ENCODE measurements at regions not wholly inside any gene's neighbourhood (a gene's known extent, or its start where the extent isn't known, plus 50 kb on each side); places are given as distances from the start of the nearest gene placed in this dataset.

DNA sequence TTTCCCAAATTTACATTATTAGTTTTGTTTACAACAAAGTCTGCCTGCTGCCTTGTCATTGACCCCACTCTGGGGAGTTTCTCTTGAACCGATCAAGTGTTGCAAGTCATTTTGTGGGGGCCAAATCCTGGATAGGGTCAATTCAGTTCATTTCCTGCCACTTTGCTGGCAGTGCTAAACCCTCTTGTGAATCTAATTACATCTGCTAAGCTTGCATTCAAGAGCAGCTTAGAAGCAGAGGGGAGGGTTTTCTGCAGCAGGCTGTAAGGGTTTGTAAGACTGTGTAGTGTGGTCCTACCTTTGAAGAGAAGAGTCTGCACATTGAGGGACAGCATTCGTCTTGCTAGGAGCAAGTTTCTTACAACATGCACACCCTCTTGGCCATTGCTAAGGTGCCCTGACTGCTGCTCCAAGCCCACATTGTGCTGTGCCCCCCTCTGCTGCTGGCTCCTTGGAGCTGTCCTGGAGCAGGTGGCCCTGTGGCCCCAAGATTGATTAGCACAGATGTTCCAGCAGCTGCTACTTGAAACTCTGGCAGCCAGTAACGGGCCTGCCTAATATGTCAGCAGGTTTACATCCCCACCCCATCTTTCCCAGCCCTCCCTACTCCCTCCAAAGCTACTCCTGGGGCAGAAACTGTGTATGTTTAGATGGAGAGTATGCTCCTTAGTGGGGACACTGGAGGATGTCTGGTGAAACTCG, 174.5 kb upstream of the USP9Y start:
- Histone ChIP-seq H3K9me3 (ENCODE audit: insufficient read depth, low read depth, low read length) (no peaks in the 10 kb centered on the region), H3K27me3 (ENCODE audit: insufficient read depth, low read length) (no peaks in the 10 kb centered on the region), H3K36me3 (ENCODE audit: insufficient read depth, low read depth, low read length) (no peaks in the 10 kb centered on the region), H3K4me1 (ENCODE audit: insufficient read depth, low read length) (no peaks in the 10 kb centered on the region; the same call in 1 of the 2 replicates), H3K27ac (ENCODE audit: low read length) (no peak overlapping the region), H3K4me3 (ENCODE audit: low read length) (no peak overlapping the region), H3K9ac (ENCODE audit: low read depth, low read length) (no peak overlapping the region)

DNA sequence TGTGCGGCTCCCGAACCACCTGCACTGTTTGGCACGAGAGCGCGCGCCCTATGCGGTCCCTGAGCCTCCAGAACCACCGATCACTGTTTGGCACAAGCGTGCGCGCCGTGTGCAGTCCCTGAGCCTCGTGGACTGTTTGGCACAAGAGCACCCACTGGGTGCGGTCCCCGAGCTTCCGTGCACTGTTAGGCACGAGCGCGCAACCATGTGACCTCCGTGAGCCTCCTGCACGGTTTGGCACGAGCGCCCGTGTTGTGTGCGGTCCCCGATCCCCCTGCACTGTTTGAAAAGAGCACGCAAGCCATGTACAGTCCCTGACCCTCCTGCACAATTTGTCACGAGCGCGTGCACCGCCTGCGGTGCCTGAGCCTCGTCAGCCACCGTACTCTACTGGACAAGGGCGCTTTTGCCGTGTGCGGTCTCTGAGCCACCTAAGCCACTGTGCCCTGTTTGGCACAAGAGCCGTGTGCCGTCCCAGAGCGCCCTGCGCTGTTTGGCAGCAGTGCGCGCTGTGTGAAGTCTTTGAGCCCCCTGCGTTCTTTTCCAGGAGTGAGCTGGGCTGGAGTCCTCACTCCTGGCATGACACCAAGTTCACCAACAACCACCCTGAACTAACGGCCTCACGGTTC, 163.7 kb upstream of the USP9Y start:
- H3K4me1 ChIP-seq (ENCODE audit: insufficient read depth, low read length): no peaks in the 10 kb centered on the region

DNA sequence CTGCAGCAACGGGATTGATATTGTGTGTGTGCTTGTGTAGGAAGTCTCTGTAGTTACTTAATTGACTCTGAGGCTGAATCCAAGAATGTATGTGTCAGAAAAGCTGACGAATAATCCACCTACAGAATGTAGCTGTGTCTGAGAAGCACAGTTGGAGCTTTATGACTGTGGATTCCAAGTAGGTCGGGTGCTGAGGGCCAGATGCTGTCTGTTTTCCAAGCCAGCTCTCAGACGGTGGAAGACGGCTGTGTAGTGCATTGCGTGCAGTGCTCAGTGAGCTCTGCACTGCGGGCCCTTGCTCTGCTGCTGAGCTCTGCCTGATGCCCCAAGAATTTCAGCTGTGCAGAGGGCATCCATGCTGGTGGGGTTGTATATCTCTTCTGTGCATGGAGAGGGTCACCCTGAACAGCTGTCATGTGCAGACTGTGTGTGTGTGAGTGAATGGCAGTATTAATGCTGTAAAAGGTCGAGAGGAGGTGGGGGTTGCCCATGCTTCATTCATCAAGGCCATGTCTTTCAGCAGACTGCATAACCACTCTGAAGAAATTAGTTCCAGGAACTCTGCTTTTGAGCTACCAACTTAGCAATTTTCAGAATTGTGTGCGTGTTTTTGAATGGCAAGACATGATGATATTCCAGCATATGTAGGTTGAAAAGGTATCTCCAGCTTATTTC, 154.1 kb upstream of the USP9Y start:
- H3K27ac ChIP-seq (ENCODE audit: low read length): no peak overlapping the region

More for the DNA sequence above, 163.7 kb upstream of the USP9Y start:
- H3K27ac ChIP-seq (ENCODE audit: low read length): no peak overlapping the region
- H3K36me3 ChIP-seq (ENCODE audit: insufficient read depth, low read depth, low read length): no peaks in the 10 kb centered on the region
- H3K27me3 ChIP-seq (ENCODE audit: insufficient read depth, low read length): no peaks in the 10 kb centered on the region
- no peak overlapping the region for H3K4me3 ChIP-seq (ENCODE audit: low read length)
- H3K9me3 ChIP-seq (ENCODE audit: insufficient read depth, low read depth, low read length): no peaks in the 10 kb centered on the region
- no peak overlapping the region for H3K9ac ChIP-seq (ENCODE audit: low read depth, low read length)

DNA sequence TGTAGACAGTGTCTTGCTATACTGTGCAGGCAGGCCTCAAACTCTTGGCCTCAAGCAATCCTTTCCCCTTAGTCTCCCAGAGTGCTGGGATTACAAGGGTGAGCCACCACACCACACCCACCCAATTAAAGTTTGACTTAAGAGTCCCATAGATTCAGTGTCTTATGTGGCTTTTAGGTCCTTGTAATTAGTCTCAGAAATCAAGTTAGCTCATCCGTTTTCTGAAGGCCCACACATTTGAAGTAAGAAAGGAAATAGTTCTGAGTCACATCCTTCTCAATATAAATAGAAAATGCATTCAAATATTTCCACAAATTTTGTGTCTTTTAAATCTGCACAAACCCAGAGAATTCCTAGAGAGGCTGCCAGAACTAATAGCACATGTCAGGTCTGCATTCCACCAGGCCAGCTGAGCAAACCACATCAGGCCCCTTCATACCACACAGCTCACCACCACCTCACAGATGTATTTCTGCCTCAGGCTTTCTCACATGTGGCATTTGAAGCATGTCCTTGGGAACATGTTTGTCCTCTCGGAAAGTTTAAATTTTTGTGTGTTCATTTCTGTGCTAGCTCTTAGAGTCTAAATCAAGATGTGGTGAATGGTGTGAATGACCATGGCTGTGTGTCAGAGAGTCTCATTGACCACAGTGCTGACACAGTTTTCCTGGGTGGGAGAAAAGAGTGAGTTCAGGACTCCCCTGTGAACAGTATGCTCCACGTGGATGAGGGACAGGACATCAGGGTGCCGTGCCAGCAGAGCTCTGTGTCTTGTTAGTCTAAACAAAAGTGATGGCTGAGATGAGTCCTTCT, 148.4 kb upstream of the USP9Y start:
- no peak overlapping the region for H3K9ac ChIP-seq (ENCODE audit: low read depth, low read length)
- no peak overlapping the region for H3K4me3 ChIP-seq (ENCODE audit: low read length)

More for the DNA sequence above, 154.1 kb upstream of the USP9Y start:
- no peak overlapping the region for H3K4me3 ChIP-seq (ENCODE audit: low read length)
- no peaks in the 10 kb centered on the region for H3K4me1 ChIP-seq (ENCODE audit: insufficient read depth, low read length)
- H3K27me3 ChIP-seq (ENCODE audit: insufficient read depth, low read length): no peaks in the 10 kb centered on the region
- H3K36me3 ChIP-seq (ENCODE audit: insufficient read depth, low read depth, low read length): no peaks in the 10 kb centered on the region
- H3K9ac ChIP-seq (ENCODE audit: low read depth, low read length): no peak overlapping the region
- no peaks in the 10 kb centered on the region for H3K9me3 ChIP-seq (ENCODE audit: insufficient read depth, low read depth, low read length)

DNA sequence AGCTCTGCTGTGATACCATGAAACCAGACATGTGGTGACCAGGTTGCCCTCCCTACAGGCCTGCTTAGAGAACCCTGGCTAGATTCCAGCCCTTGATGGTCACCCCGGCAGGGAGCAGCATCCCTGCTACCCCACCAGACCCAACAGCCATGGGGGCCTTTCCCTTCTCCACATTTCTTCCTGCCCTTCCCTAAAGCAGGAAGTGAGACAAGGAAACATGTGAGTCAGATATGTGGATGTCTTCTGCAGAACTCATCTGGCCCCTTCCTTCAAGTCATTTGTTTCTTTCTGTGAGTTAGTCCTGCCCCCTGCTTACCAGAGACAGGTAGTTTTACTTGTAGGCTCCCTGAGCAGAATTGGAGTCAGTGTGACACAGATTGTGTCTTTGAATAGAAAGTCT, 147.1 kb upstream of the USP9Y start:
- no peaks in the 10 kb centered on the region for H3K27me3 ChIP-seq (ENCODE audit: insufficient read depth, low read length)
- H3K9me3 ChIP-seq (ENCODE audit: insufficient read depth, low read depth, low read length): no peaks in the 10 kb centered on the region
- H3K36me3 ChIP-seq (ENCODE audit: insufficient read depth, low read depth, low read length): no peaks in the 10 kb centered on the region
- no peak overlapping the region for H3K9ac ChIP-seq (ENCODE audit: low read depth, low read length)
- H3K4me1 ChIP-seq (ENCODE audit: insufficient read depth, low read length): no peaks in the 10 kb centered on the region
- H3K27ac ChIP-seq (ENCODE audit: low read length): no peak overlapping the region
- no peak overlapping the region for H3K4me3 ChIP-seq (ENCODE audit: low read length)

More for the DNA sequence above, 148.4 kb upstream of the USP9Y start:
- Histone ChIP-seq H3K4me1 (ENCODE audit: insufficient read depth, low read length) (no peaks in the 10 kb centered on the region), H3K27ac (ENCODE audit: low read length) (no peak overlapping the region), H3K27me3 (ENCODE audit: insufficient read depth, low read length) (no peaks in the 10 kb centered on the region), H3K9me3 (ENCODE audit: insufficient read depth, low read depth, low read length) (no peaks in the 10 kb centered on the region), H3K36me3 (ENCODE audit: insufficient read depth, low read depth, low read length) (no peaks in the 10 kb centered on the region)

DNA sequence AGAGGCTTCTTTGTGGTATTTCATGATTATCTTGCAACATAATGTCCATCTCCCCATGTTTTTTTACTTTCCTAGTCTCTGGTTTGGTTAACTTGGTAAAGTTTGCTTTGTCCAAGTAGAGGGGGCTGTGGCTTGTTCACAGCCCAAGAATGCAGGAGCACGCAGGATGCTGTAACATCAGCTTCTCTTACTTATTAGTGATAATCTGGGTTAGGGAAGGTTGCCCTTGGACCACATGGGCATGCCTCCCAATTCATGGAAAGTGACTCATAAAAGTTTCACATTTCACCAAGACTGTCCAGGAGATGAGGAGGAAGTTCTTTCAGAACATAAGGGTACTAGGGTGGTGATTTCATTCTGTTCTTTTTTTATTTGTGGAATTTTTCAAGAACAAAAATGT, 146.0 kb upstream of the USP9Y start:
- Histone ChIP-seq H3K4me1 (ENCODE audit: insufficient read depth, low read length) (no peaks in the 10 kb centered on the region; the same call in 1 of the 2 replicates), H3K9ac (ENCODE audit: low read depth, low read length) (no peak overlapping the region), H3K9me3 (ENCODE audit: insufficient read depth, low read depth, low read length) (no peaks in the 10 kb centered on the region), H3K36me3 (ENCODE audit: insufficient read depth, low read depth, low read length) (no peaks in the 10 kb centered on the region), H3K27me3 (ENCODE audit: insufficient read depth, low read length) (no peaks in the 10 kb centered on the region), H3K27ac (ENCODE audit: low read length) (no peak overlapping the region), H3K4me3 (ENCODE audit: low read length) (no peak overlapping the region)

DNA sequence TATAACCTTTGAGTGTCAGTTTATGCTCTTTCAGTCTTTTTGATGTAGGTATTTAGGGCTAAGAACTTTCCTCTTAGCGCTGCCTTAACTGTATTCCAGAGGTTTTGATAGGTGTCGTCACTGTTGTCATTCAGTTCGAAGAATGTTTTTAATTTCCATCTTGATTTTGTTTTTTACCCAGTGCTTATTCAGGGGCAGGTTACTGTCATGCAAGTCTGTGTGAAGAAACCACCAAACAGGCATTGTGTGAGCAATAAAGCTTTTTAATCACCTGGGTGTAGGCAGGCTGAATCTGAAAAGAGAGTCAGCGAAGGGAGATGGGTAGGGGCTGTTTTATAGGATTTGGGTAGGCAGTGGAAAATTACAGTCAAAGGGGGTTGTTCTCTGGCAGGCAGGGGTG, 142.0 kb upstream of the USP9Y start:
- Histone ChIP-seq H3K27ac (ENCODE audit: low read length) (no peak overlapping the region), H3K36me3 (ENCODE audit: insufficient read depth, low read depth, low read length) (no peaks in the 10 kb centered on the region), H3K27me3 (ENCODE audit: insufficient read depth, low read length) (no peaks in the 10 kb centered on the region), H3K4me3 (ENCODE audit: low read length) (no peak overlapping the region), H3K9ac (ENCODE audit: low read depth, low read length) (no peak overlapping the region), H3K4me1 (ENCODE audit: insufficient read depth, low read length) (no peaks in the 10 kb centered on the region; the same call in 1 of the 2 replicates), H3K9me3 (ENCODE audit: insufficient read depth, low read depth, low read length) (no peaks in the 10 kb centered on the region)

DNA sequence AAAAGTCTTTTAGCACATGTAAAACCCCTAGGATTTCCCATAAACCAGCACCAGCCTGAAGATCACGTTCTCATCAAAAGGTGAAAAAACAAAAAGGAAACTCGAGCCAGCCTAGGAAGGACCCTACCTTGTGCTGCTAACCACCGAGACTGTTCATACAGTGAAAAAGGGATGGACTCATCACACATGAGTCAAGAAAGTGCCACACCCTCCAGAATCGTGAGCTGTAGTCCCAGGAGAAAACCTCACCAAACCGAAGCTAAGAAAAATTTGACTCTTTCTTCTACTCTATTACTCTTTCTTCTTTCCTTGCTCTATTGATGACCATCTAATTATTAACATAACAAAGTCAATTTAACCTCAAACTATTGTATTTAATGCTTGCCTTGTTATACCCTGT, 124.8 kb upstream of the USP9Y start:
- H3K9me3 ChIP-seq (ENCODE audit: insufficient read depth, low read depth, low read length): no peaks in the 10 kb centered on the region
- no peak overlapping the region for H3K4me3 ChIP-seq (ENCODE audit: low read length)
- H3K36me3 ChIP-seq (ENCODE audit: insufficient read depth, low read depth, low read length): no peaks in the 10 kb centered on the region
- no peak overlapping the region for H3K27ac ChIP-seq (ENCODE audit: low read length)
- no peak overlapping the region for H3K9ac ChIP-seq (ENCODE audit: low read depth, low read length)
- H3K27me3 ChIP-seq (ENCODE audit: insufficient read depth, low read length): no peaks in the 10 kb centered on the region
- no peaks in the 10 kb centered on the region for H3K4me1 ChIP-seq (ENCODE audit: insufficient read depth, low read length)

DNA sequence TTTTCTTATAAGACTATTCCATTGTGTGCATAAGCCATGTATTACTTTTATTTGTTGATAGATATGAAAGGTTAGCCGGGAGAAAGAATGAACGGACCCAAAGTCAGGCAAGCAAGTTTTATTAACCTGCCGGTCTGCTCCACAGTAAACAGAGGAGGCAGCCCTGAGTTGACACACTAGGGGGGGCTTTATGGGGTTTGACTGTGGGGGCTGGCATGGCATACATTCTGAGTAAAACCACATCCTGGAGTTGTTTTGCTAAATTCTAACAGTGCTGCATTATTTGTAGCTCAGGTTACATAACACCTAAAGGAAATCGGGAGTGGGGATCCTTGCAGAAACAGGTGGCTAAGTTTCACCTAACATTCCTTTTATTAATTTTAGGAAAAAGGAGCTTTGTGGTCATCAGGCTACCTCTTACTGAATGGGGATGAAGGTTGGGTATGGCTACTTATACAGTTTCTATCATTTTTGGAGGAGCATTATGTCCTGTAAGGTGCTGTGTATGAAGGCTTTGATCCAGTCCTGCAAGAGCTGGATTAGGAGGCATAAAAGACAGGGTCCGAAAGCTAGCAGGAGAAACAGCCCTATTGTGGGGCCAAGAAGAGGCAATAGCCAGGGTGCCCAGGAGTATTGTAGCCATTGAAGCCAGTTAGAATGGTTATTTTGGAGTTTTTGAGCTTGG, 107.4 kb upstream of the USP9Y start:
- Histone ChIP-seq H3K27me3 (ENCODE audit: insufficient read depth, low read length) (no peaks in the 10 kb centered on the region), H3K27ac (ENCODE audit: low read length) (no peak overlapping the region), H3K9ac (ENCODE audit: low read depth, low read length) (no peak overlapping the region), H3K9me3 (ENCODE audit: insufficient read depth, low read depth, low read length) (no peaks in the 10 kb centered on the region), H3K36me3 (ENCODE audit: insufficient read depth, low read depth, low read length) (no peaks in the 10 kb centered on the region), H3K4me3 (ENCODE audit: low read length) (no peak overlapping the region), H3K4me1 (ENCODE audit: insufficient read depth, low read length) (no peaks in the 10 kb centered on the region)

DNA sequence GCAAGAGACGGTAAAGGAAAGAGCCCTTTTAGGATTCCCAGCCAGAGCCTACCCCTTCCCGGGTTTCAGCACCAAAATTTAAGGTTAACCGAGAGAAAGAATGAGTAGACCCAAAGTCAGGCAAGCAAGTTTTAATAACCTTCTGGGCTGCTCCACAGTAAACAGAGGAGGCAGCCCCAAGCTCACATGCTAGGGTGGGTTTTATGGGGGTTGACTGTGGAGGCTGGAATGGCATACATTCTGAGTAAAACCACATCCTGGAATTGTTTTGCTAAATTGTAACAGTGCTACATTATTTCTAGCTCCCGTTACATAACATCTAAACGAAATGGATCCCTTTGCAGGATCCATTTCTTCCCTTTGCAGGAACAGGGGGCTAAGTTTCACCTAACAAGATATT, 102.2 kb upstream of the USP9Y start:
- no peaks in the 10 kb centered on the region for H3K9me3 ChIP-seq (ENCODE audit: insufficient read depth, low read depth, low read length)
- no peak overlapping the region for H3K9ac ChIP-seq (ENCODE audit: low read depth, low read length)
- H3K27ac ChIP-seq (ENCODE audit: low read length): no peak overlapping the region
- no peaks in the 10 kb centered on the region for H3K4me1 ChIP-seq (ENCODE audit: insufficient read depth, low read length)
- no peaks in the 10 kb centered on the region for H3K36me3 ChIP-seq (ENCODE audit: insufficient read depth, low read depth, low read length)
- no peaks in the 10 kb centered on the region for H3K27me3 ChIP-seq (ENCODE audit: insufficient read depth, low read length)
- no peak overlapping the region for H3K4me3 ChIP-seq (ENCODE audit: low read length)

DNA sequence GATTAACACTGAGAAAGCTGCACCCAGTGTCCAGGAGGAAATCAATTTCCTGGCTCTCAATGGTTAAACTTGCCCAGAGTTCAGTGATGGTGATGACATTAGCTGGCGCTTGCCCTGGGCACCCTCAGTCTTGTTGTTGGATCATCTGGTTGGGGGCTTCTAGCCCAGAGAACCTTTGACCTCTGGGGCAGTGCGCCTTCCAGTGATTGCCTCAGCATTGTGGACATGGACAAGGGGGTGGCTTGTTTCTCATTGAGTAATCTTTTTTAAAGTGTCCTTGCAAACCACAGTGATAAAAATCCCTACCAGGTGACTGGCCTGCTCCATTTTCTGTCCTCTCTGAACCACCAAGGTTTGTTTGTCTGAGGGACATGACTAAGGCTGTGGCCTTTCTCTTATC, 95.6 kb upstream of the USP9Y start:
- H3K9me3 ChIP-seq (ENCODE audit: insufficient read depth, low read depth, low read length): no peaks in the 10 kb centered on the region
- H3K4me1 ChIP-seq (ENCODE audit: insufficient read depth, low read length): peaks cover 6% of the 10 kb centered on the region; the same call in 1 of the 2 replicates
- H3K9ac ChIP-seq (ENCODE audit: low read depth, low read length): no peak overlapping the region
- no peaks in the 10 kb centered on the region for H3K36me3 ChIP-seq (ENCODE audit: insufficient read depth, low read depth, low read length)
- no peak overlapping the region for H3K4me3 ChIP-seq (ENCODE audit: low read length)
- H3K27me3 ChIP-seq (ENCODE audit: insufficient read depth, low read length): no peaks in the 10 kb centered on the region
- no peak overlapping the region for H3K27ac ChIP-seq (ENCODE audit: low read length)

All from iPS-20b (cell line).